ENCODE measurements at regions not wholly inside any gene's neighbourhood (a gene's known extent, or its start where the extent isn't known, plus 50 kb on each side); places are given as distances from the start of the nearest gene placed in this dataset.

DNA sequence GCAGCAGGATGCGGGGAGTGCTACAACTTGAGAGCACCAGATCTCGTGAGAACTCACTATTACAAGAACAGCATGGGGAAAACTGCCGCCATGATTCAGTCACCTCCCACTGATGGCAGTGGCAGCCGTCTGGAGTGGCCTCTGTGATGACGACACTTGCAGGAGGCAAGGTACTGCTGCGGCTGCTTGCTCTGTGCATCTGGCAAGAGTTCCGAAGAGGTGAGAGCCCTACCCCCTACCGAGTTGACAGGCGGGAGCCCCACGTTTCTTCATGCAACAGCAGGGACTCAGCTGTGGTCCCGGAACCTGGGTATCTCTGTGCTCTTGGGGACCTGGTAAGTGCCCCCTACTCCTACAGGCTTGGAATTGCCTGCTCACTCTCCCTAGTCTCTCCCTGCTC, 1672.7 kb upstream of the TMEFF2 start:
- no peaks in the 10 kb centered on the region for H4K20me1 ChIP-seq (ENCODE audit: insufficient read depth)
- intact Hi-C loops (cut with micrococcal nuclease) = no loop called here
- ChIA-PET RAD21 (ENCODE audit: low non-redundant PET in 1 of 2, low total read pairs in 2 of 2, uncharacterized antibody in 2 of 2, unreplicated experiment in 2 of 2) (no interaction called here), CTCF (no interaction called here), POLR2A (no interaction called here)
- no peak overlapping the region for H3K9ac ChIP-seq (ENCODE audit: low read length)
- H3K4me1 ChIP-seq (ENCODE audit: control insufficient read depth in 1 of 2, insufficient read depth in 2 of 2, low read length in 2 of 2) = no peaks in the 10 kb centered on the region; a peak in 1 of 4 replicates
- H3K9me3 ChIP-seq (ENCODE audit: control insufficient read depth in 1 of 2, insufficient read depth in 1 of 2, low read depth in 1 of 2, low read length in 2 of 2) = no peaks in the 10 kb centered on the region
- no peak overlapping the region for H3K4me3 ChIP-seq (replicated peaks in 1 of 2; ENCODE audit: low read depth in 1 of 2, low read length in 2 of 2)
- no peaks in the 10 kb centered on the region for H3K36me3 ChIP-seq (ENCODE audit: control insufficient read depth in 1 of 2, insufficient read depth in 2 of 2, low read length in 2 of 2)
- H3K27me3 ChIP-seq (ENCODE audit: insufficient read depth, low read length) = no peaks in the 10 kb centered on the region
- ATAC-seq = no peak
- TF ChIP-seq POLR2AphosphoS5 (IDR thresholded peaks at IDR 0.05; ENCODE audit: low read depth, low read length) = no peak
- TF ChIP-seq ELF1 (IDR thresholded peaks at IDR 0.05; ENCODE audit: borderline replicate concordance, low read depth) = no peak
- no peak for TF ChIP-seq SP1 (IDR thresholded peaks at IDR 0.05; ENCODE audit: low read depth)
- TF ChIP-seq, protein P1, sequence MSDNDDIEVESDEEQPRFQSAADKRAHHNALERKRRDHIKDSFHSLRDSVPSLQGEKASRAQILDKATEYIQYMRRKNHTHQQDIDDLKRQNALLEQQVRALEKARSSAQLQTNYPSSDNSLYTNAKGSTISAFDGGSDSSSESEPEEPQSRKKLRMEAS (IDR thresholded peaks at IDR 0.05) = no peak
- TF ChIP-seq JUND (IDR thresholded peaks at IDR 0.05) = no peak
- TF ChIP-seq CBX3 (IDR thresholded peaks at IDR 0.05; ENCODE audit: low read depth) = no peak
- TF ChIP-seq EGR1 (IDR thresholded peaks at IDR 0.05; ENCODE audit: low read depth) = no peak
- TF ChIP-seq RAD21 (IDR thresholded peaks at IDR 0.05; ENCODE audit: low read depth) = no peak
- TF ChIP-seq, protein P2, sequence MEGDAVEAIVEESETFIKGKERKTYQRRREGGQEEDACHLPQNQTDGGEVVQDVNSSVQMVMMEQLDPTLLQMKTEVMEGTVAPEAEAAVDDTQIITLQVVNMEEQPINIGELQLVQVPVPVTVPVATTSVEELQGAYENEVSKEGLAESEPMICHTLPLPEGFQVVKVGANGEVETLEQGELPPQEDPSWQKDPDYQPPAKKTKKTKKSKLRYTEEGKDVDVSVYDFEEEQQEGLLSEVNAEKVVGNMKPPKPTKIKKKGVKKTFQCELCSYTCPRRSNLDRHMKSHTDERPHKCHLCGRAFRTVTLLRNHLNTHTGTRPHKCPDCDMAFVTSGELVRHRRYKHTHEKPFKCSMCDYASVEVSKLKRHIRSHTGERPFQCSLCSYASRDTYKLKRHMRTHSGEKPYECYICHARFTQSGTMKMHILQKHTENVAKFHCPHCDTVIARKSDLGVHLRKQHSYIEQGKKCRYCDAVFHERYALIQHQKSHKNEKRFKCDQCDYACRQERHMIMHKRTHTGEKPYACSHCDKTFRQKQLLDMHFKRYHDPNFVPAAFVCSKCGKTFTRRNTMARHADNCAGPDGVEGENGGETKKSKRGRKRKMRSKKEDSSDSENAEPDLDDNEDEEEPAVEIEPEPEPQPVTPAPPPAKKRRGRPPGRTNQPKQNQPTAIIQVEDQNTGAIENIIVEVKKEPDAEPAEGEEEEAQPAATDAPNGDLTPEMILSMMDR (IDR thresholded peaks at IDR 0.05 in 2 of 3, conservative IDR thresholded peaks at IDR 0.05 in 1 of 3; ENCODE audit: borderline replicate concordance in 1 of 3, insufficient read depth in 1 of 3, low read depth in 2 of 3, low read length in 2 of 3) = no peak
- TF ChIP-seq TCF7L2 (IDR thresholded peaks at IDR 0.05; ENCODE audit: borderline replicate concordance, extremely low read depth, insufficient read depth, insufficient read length) = no peak
- TF ChIP-seq EZH2phosphoT487 (IDR thresholded peaks at IDR 0.05; ENCODE audit: borderline replicate concordance) = no peak
- no peak for TF ChIP-seq FOSL1 (IDR thresholded peaks at IDR 0.05; ENCODE audit: low read depth)
- TF ChIP-seq ZNF274 (IDR thresholded peaks at IDR 0.05; ENCODE audit: low read depth, low read length) = no peak
- no peak for TF ChIP-seq ZFX (IDR thresholded peaks at IDR 0.05)
- TF ChIP-seq, protein P3, sequence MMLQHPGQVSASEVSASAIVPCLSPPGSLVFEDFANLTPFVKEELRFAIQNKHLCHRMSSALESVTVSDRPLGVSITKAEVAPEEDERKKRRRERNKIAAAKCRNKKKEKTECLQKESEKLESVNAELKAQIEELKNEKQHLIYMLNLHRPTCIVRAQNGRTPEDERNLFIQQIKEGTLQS (IDR thresholded peaks at IDR 0.05) = no peak
- TF ChIP-seq SRF (IDR thresholded peaks at IDR 0.05; ENCODE audit: low read depth) = no peak
- TF ChIP-seq, protein P4, sequence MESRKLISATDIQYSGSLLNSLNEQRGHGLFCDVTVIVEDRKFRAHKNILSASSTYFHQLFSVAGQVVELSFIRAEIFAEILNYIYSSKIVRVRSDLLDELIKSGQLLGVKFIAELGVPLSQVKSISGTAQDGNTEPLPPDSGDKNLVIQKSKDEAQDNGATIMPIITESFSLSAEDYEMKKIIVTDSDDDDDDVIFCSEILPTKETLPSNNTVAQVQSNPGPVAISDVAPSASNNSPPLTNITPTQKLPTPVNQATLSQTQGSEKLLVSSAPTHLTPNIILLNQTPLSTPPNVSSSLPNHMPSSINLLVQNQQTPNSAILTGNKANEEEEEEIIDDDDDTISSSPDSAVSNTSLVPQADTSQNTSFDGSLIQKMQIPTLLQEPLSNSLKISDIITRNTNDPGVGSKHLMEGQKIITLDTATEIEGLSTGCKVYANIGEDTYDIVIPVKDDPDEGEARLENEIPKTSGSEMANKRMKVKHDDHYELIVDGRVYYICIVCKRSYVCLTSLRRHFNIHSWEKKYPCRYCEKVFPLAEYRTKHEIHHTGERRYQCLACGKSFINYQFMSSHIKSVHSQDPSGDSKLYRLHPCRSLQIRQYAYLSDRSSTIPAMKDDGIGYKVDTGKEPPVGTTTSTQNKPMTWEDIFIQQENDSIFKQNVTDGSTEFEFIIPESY (IDR thresholded peaks at IDR 0.05; ENCODE audit: extremely low read depth, insufficient replicate concordance, low read length) = no peak
- no peak for DNase-seq (ENCODE audit: low read depth, low spot score)
- no peak overlapping the region for H3K4me2 ChIP-seq (ENCODE audit: low read length)
- H3K27ac ChIP-seq (ENCODE audit: low read depth, low read length) = no peak overlapping the region
- no peak overlapping the region for H2AFZ ChIP-seq (ENCODE audit: low read depth, low read length, poor library complexity, severe bottlenecking)
- H3K79me2 ChIP-seq (ENCODE audit: insufficient read depth, low read length) = no peaks in the 10 kb centered on the region
- H3K9me2 ChIP-seq (ENCODE audit: insufficient read depth) = no peaks in the 10 kb centered on the region
- BruUV-seq (replicated peaks) = no TSS peak

Data from HCT116 (cell line).